HCEC 1CT (cell line): ENCODE measurements at regions not wholly inside any gene's neighbourhood (a gene's known extent, or its start where the extent isn't known, plus 50 kb on each side); places are given as distances from the start of the nearest gene placed in this dataset.

Experiments
- DNase-seq: peaks from one replicate; pipeline ENCODE4 v3.0.0-alpha.2; 2017

GRCh38 chr18:78085241-78086185 lies 835.9 kb downstream of the GALR1 start:
- DNase-seq: no peak

DNA sequence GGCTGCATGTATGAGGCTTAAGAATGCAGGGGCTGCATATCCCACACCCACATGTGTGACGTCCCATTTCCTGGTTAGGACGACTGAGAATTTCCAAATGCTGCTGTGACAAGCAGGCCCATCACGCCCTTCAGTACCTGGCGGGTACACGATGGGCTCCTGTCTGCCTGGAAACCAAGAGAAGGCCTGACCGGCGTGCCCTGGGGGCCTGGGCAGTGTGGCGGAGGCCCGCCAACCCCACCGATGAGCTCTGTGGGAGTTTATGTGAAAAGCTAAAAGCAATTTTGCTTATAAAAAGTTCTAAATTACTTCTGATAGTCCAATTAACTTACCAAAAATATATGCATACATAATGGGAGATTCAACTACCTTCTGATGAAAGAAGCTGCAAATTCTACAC lies 837.3 kb downstream of the GALR1 start:
- no peak for DNase-seq

DNA sequence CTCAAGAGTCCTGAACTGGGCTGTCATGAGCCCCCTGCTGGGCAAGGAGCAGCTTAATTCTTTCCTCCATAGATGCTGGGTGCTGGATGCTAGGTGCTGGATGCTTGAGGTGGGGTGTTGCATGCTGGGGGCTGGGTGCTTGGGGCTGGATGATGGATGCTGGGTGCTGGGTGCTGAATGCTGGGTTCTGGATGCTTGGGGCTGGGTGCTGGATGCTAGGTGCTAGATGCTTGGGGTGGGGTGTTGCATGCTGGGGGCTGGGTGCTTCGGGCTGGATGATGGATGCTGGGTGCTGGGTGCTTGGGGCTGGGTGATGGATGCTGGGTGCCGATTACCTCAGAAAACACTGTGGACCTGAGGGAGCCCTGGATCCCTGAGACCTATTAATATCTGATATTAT lies 837.7 kb downstream of the GALR1 start:
- no peak for DNase-seq

DNA sequence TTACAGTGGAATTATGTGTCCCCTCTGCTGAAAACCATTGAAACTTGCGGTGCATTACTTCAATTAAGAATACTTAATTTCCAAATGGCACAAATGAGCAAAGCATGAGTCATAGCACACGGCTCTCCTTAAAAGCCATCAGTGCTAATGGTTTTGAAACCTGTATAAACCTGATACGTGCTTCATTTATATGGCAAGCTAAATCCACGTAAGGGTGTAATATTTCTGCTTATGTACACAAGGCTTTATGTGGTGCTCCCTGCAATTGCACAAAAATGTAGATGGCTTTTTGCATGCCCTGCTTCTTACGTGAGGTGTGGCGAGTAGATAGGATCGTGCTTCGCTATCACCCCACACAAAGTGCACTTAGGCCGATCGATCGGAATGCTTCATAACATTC lies 840.9 kb downstream of the GALR1 start:
- DNase-seq: no peak

DNA sequence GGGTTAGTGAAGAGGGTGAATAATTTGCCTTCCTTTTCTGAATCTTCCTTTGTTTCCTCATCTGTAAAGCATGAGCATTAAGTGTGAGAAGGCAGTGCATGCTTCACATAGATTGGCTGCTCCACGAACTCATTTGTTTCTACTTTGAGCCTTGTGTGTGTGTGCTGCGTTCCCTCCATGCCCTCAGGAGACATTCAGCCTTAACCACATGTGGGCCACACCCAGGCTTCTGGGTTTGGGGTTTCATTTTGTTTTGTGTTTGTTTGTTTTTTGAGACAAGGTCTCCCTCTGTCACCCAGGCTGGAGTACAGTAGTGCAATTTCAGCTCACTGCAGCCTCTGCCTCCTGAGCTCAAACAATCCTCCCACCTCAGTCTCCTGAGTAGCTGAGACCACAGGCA lies 843.3 kb downstream of the GALR1 start:
- no peak for DNase-seq

DNA sequence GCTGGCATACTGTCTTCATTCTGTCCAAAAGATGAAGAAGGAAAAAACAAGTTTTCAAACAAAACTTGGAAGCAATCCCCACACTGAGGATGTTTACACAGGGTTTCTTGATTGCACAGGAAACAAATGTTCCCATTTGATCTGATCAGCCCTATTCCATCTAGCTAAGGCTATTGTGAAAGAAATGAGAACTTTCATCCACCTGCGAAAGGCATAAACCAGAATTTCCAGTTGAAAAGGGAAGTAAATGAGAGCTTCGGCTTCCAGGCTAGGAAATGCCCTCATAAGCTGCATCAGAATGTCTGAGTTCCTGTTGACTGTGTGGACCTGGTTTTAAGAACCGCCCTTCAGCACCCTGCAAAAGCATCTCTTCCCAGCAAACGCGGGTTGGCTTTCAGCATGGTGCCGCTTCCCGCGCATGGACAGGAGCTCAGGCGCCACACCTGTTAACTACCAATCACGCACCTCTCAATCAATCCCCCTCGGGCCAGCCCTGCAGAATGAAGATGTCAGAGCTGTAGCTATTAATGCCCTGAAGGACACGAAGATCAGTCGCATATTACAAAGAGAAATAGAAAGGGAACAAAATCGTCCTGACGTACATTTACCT lies 850.4 kb downstream of the GALR1 start:
- no peak for DNase-seq

- no peak for DNase-seq
These were observed 851.4 kb downstream of the GALR1 start for GRCh38 chr18:78101091-78101490.

DNA sequence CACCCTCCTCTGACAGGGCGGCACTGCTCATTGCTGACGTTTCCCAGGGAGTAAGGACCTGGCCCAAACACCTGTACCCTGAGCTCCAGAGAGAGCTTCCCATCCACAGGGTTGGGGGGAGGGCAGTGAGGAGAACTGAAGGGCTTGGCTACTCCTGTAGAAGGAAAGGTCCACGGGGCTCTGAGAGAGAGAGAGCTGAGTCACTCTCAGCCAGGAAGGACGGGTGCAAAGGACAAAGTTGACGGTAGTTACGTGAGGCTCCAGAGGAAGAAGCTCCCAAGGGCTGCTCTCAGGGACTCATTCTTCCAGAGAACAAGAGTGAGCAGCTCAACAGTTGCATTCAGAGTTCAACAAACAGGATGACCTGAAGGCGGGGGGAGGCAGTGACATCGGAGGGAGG lies 852.5 kb downstream of the GALR1 start:
- no peak for DNase-seq

- no peak for DNase-seq
These were observed 856.0 kb downstream of the GALR1 start for GRCh38 chr18:78105611-78106010.

DNA sequence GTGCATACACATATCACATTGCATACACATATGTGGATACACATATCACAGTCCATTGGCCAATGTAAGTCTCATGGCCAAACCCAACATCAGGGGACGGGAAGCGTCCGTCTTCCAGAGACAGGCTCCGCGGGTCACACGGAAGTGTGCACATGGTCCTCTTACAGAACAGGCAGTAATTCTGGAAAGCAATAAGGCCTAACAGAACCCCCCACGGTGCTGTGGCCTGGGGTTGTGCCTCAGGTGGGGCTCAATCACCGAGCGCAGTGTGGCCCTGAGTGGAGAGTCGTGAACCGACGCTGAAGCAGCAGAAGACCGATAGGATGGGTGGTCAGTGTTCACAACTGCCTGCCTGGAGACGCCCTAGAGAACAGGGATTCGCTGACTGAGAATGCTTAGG lies 857.3 kb downstream of the GALR1 start:
- no peak for DNase-seq

- no peak for DNase-seq
These were observed 857.7 kb downstream of the GALR1 start for GRCh38 chr18:78107363-78107762.

DNA sequence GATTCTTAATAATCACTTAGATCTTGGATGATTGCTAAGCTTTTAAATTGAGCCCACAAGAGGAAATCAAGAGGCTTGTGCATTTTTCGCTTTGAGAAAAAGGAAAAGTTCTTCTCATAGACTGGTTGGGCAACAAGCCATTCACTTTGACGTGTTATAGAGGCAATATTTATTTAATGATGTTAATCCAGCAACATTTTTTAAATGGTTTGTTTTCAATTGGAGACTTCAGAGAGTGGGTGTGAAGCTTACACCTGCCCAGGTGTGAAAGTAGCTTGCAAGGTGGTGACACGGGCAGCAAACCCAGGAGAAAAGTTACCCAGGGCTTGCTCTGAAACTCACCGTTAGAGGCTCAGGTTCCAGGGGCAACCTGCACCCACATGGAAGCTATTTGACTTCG lies 858.9 kb downstream of the GALR1 start:
- no peak for DNase-seq

DNA sequence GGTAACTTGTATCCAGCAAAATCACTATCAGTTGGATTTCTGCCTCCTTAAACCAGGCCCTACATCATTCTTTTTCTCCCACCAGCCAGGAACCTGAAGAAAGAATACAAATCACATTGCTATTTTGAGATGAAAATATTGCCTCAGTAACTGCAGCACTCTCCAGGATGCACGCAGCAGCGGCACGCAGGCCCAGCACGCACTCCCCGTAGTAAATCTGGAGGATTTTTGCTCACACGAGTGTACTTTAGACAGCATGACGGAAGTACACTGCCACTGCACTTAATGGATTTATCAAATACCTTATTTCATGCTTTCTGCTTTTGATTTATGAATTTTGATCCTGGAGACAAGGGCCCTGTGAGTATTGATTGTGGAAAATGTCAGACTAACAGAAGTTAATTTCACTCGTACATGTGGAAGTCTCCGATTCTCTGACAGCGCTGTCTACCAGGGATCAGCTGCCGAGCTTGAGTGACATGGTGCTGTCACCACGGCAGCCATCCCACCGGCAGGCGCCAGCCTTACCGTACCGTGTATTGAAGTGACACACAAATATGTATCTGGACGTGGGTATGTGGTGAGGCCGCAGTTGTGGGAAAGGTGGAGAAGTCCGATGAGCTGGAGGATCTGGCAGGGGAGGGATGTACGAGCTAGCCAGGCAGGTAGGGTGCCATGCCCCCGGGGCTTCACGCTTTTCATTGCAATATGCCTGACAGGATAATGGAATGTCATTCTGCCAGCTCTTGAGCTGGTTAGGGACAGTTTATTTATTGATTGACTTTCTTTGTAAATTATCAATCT lies 863.7 kb downstream of the GALR1 start:
- no peak for DNase-seq

GRCh38 chr18:78113940-78114251 lies 864.2 kb downstream of the GALR1 start:
- DNase-seq: no peak

DNA sequence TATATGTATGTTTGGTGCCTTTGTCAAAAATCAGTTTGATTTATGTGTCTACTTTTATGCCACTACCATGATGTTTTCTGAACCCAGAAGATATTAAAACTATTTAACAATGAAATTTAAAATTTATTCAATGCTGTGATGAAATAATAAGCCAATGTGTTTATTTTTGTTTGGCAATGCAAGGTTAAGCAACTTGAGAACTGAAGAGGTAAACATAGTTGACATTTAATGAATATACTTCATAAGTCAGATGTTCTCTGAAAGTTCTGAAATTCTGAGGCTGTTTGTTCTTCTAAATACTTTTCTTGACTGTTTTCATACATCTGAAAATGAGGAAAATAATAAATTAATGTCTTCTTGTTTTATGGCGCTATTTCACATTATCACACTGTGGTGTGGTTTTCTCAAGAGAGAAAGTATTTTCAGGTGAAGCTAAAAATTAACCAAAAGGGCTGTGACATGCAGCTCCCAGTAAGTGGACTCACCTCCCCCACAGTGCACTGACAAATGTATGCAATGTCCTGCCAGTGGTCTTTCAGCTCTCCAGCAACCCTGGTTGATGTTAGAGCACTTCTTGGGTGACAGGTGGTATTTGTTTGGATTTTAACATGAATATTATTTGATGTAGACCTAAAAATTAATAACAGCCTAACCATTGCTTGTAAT lies 863.6 kb upstream of the SALL3 start:
- DNase-seq: no peak

DNA sequence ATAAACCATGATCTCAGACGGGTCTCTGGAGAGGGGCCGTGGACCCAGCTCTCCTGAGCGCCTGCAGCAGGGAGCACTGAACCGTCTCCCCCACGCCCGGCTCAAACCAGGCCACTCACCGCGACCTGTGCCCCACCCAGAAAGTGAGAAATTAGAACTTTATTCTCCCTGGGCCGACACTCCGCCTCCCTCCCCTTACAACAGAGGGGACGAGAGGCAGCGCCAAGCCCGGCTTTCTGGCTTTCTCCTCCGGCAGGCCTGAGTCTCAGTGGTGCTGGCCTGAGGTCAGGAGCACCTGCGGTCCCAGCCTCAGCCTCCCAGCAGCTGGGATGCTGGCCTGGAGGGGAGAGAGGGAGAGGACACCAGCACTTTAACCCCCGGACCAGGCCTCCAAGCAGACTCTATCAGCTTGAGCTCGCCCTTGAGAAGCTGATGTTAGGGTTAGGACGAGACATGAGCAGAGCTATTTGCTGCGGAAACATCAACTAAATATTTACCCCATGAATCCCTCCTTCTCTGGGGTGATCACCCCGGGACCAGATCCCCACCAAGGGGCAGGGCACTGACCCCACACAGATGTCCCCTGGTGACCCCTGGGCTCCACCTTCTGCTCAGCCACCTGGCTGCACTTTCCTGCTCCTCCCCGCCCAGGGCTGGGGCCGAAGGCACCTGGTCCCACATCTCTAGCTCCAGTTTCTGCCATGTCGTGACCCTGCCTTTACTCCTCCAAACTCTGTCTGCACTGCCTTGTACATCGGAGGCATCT lies 856.3 kb upstream of the SALL3 start:
- no peak for DNase-seq

GRCh38 chr18:78123926-78124797 lies 855.5 kb upstream of the SALL3 start:
- no peak for DNase-seq

- no peak for DNase-seq
These were observed 854.3 kb upstream of the SALL3 start for GRCh38 chr18:78125206-78125896.

GRCh38 chr18:78126106-78126505 lies 853.5 kb upstream of the SALL3 start:
- DNase-seq: no peak

DNA sequence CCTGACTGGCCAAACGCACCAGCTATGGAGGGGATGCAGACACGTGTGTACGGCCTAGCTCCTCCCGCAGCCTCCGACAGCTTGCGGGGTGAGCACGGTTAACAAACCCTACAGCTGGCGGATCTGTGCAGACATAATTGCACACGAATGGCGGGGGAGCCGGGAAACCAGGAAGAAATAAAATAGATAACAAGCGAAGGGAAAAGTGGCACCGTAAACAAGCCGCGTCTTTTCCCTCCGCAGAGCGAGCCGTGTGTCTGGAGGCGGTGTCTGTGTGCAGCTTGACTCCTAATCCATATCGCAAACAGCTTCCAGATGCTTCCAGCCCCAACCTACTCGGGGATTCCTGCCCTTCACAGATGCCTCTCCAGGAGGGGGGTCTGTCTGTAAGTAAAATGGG lies 853.1 kb upstream of the SALL3 start:
- DNase-seq: no peak

DNA sequence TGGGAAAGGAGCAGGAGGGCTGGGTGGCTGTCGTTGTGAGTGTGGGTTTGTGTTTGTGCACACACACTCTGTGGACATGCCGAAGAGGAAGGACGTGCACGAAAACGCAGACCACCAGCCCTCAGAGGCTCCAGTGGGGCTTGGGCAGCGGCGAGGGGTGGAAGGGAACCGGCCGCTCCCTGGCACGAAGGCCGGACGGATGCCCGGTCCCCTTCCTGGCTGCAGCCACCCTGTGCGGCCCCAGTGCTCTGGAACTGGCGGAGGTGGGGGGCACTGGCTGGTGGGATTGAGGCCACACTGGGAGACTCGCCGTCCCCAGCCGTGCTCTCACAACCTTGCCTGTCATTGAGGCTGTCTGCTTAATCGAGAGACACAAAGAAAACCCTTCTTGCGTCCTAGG lies 852.6 kb upstream of the SALL3 start:
- no peak for DNase-seq
